ENCODE measurements at regions not wholly inside any gene's neighbourhood (a gene's known extent, or its start where the extent isn't known, plus 50 kb on each side); places are given as distances from the start of the nearest gene placed in this dataset.

DNA sequence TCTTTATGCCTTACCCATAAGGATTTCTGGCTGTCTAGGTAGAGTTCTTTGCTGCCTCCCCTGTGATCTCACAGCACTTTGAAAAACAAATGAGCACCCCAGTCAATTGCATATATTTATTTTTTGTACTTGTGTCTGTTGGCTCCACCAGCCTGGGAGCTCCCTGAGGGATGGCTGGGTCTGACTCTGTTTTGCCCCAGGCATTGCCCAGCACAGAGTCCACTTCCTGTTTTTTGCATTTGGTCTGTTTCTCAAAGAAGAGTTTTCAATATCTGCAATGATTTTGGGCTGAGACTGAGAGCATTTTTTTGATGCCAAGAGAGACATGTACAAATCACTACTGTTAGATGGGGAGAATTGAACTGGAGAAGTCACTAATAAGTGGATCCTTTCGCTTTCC, 125.0 kb downstream of the FOXD2 start:
- Mint-ChIP-seq H3K36me3 (ENCODE audit: unreplicated experiment) (no peaks in the 10 kb centered on the region), H3K27ac (ENCODE audit: unreplicated experiment) (no peak overlapping the region), H3K27me3 (ENCODE audit: unreplicated experiment) (peaks cover 30% of the 10 kb centered on the region)

DNA sequence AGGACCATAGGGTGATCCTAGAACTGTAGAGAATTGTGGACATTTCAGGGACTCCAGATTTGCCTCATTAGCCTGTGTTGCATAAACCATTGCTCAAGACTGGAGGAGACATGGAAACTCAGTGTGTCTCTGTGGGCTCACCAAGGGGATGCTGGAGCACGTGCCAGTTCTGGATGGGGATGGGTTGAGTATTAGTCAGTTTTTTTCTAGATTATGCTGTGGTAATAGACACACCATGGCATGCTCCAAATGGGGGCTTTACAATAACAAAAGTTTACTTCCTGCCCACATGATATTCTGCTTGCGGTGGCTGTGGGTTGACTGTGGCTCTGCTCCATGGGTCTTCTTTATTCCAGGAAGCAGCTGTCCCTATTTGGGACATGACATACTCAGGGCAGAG, 125.4 kb downstream of the FOXD2 start:
- no peak for DNase-seq (ENCODE audit: extremely low spot score, unreplicated experiment)
- Mint-ChIP-seq H3K36me3 (ENCODE audit: unreplicated experiment) (no peaks in the 10 kb centered on the region), H3K9me3 (ENCODE audit: unreplicated experiment) (no peaks in the 10 kb centered on the region), H3K4me1 (ENCODE audit: unreplicated experiment) (peaks cover 6% of the 10 kb centered on the region), H3K27ac (ENCODE audit: unreplicated experiment) (no peak overlapping the region), H3K4me3 (ENCODE audit: unreplicated experiment) (no peak overlapping the region), H3K27me3 (ENCODE audit: unreplicated experiment) (peaks cover 30% of the 10 kb centered on the region)
- TF ChIP-seq, protein P1, sequence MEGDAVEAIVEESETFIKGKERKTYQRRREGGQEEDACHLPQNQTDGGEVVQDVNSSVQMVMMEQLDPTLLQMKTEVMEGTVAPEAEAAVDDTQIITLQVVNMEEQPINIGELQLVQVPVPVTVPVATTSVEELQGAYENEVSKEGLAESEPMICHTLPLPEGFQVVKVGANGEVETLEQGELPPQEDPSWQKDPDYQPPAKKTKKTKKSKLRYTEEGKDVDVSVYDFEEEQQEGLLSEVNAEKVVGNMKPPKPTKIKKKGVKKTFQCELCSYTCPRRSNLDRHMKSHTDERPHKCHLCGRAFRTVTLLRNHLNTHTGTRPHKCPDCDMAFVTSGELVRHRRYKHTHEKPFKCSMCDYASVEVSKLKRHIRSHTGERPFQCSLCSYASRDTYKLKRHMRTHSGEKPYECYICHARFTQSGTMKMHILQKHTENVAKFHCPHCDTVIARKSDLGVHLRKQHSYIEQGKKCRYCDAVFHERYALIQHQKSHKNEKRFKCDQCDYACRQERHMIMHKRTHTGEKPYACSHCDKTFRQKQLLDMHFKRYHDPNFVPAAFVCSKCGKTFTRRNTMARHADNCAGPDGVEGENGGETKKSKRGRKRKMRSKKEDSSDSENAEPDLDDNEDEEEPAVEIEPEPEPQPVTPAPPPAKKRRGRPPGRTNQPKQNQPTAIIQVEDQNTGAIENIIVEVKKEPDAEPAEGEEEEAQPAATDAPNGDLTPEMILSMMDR (IDR thresholded peaks at IDR 0.05): no peak

More for the DNA sequence above, 125.0 kb downstream of the FOXD2 start:
- no peak for DNase-seq (ENCODE audit: extremely low spot score, unreplicated experiment)
- Mint-ChIP-seq H3K9me3 (ENCODE audit: unreplicated experiment) (no peaks in the 10 kb centered on the region), H3K4me3 (ENCODE audit: unreplicated experiment) (no peak overlapping the region), H3K4me1 (ENCODE audit: unreplicated experiment) (peaks cover 6% of the 10 kb centered on the region)
- TF ChIP-seq, protein P1 (IDR thresholded peaks at IDR 0.05): no peak

DNA sequence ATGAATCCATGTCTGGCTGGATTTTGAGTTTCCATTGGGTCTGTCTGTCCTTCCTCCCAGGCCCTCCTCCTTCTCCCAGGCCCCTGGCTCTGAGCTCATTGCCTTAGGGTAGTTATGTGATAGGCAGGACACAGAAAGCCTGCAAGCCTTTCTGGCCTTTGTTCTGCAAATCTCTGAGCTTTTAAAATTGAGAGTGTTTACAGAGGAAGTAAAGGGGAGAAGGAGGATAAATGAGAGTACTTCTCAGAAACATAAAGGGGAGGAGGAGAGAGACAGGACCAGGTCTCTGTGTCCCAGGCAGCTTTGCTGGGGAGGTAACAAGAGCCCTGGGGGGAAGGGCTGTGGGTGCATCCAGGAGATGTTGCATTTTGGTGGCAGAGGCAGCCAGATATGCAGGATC, 126.7 kb downstream of the FOXD2 start:
- Mint-ChIP-seq H3K27ac (ENCODE audit: unreplicated experiment) (no peak overlapping the region), H3K9me3 (ENCODE audit: unreplicated experiment) (no peaks in the 10 kb centered on the region), H3K27me3 (ENCODE audit: unreplicated experiment) (peaks cover 27% of the 10 kb centered on the region), H3K4me3 (ENCODE audit: unreplicated experiment) (no peak overlapping the region), H3K36me3 (ENCODE audit: unreplicated experiment) (no peaks in the 10 kb centered on the region), H3K4me1 (ENCODE audit: unreplicated experiment) (peaks cover 7% of the 10 kb centered on the region)
- TF ChIP-seq, protein P1 (IDR thresholded peaks at IDR 0.05): no peak
- DNase-seq (ENCODE audit: extremely low spot score, unreplicated experiment): no peak

DNA sequence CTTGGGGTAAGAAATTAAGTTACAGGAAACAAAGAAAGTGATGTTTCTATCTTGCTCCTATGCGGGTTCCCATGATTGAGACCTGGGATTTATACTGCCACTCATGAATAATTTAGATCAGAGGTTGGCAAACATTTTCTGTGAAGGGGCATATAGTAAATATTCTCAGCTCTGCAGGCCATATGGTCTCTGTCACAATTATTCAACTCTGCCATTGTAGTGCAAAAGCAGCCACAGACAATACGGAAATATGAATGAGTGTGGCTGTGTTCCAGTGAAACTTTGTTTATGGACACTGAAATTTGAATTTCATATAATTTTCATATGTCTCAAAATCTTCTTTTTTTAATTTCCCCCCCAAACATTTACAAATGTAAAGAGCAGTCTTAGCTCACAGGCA, 127.2 kb downstream of the FOXD2 start:
- Mint-ChIP-seq H3K36me3 (ENCODE audit: unreplicated experiment) (no peaks in the 10 kb centered on the region), H3K27ac (ENCODE audit: unreplicated experiment) (no peak overlapping the region), H3K4me3 (ENCODE audit: unreplicated experiment) (no peak overlapping the region), H3K27me3 (ENCODE audit: unreplicated experiment) (peaks cover 21% of the 10 kb centered on the region), H3K9me3 (ENCODE audit: unreplicated experiment) (no peaks in the 10 kb centered on the region), H3K4me1 (ENCODE audit: unreplicated experiment) (peaks cover 12% of the 10 kb centered on the region)
- no peak for DNase-seq (ENCODE audit: extremely low spot score, unreplicated experiment)
- TF ChIP-seq, protein P1 (IDR thresholded peaks at IDR 0.05): no peak

DNA sequence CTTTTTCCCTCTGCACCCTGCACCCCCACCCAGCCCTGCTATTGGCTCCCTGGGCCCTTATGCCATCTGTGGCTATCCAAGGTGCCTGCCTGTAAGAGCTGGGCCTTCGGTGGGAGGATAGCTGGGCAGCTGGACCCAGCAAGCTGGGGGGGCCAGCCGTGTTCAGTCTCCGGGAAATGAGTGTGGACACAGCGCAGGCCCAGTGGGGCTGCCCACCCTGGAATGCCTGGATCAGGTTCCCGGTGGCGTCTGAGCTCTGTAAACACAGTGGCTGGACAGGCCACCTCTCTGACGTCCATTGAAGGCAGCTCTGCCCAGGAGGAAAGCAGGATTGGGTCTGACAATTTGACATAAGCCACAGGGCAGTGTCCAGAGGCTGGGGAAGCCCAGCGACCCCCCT, 127.8 kb downstream of the FOXD2 start:
- H3K36me3 Mint-ChIP-seq (ENCODE audit: unreplicated experiment): no peaks in the 10 kb centered on the region
- TF ChIP-seq, protein P1 (IDR thresholded peaks at IDR 0.05): no peak
- no peaks in the 10 kb centered on the region for H3K9me3 Mint-ChIP-seq (ENCODE audit: unreplicated experiment)
- no peak overlapping the region for H3K4me3 Mint-ChIP-seq (ENCODE audit: unreplicated experiment)
- no peak overlapping the region for H3K27ac Mint-ChIP-seq (ENCODE audit: unreplicated experiment)
- no peak for DNase-seq (ENCODE audit: extremely low spot score, unreplicated experiment)
- H3K27me3 Mint-ChIP-seq (ENCODE audit: unreplicated experiment): peaks cover 16% of the 10 kb centered on the region
- peaks cover 13% of the 10 kb centered on the region for H3K4me1 Mint-ChIP-seq (ENCODE audit: unreplicated experiment)
